SK-N-MC (cell line): ENCODE measurements at regions not wholly inside any gene's neighbourhood (a gene's known extent, or its start where the extent isn't known, plus 50 kb on each side); places are given as distances from the start of the nearest gene placed in this dataset.

Source experiments
- EZH2 ChIP-seq: fragments of 200-600 bp; sonication (generic); IDR thresholded peaks from one replicate; pipeline ENCODE4 v1.6.1; 2017; ENCODE audit warnings: antibody characterized with exemption
- POLR2AphosphoS5 ChIP-seq: IDR thresholded peaks from 2 replicates; pipeline ENCODE4 v1.6.1; 2012; ENCODE audit warnings: mild to moderate bottlenecking, low read depth, low read length, borderline replicate concordance

DNA sequence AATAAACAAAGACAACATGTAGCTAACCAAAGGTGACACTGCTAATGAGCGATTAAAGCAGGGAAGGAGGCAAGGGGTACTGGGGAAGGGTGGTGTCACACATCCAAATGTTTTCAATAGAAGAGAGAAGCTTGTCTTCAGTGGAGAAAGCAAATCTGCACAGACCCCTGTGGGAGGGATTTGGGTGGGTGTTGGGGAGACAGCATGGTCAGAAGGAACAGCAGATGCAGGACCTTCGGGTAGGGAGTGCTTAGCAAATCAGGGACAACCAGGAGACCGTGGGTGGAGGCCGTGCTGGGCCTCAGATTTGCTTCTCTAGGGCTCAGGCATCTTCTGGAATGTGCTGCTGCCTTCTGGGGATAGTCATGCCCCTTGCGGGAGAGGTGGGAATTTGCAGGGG is 185.3 kb upstream of the RAB6C start:
- no peak for TF ChIP-seq EZH2
- TF ChIP-seq POLR2AphosphoS5: no peak
